Mucosa of descending colon (tissue), 3 donors: ENCODE measurements at regions not wholly inside any gene's neighbourhood (a gene's known extent, or its start where the extent isn't known, plus 50 kb on each side); places are given as distances from the start of the nearest gene placed in this dataset.

Experiments used
- ATAC-seq: fragments of 200-7000 bp; cut with Tn5 transposase; one replicate; pipeline ENCODE4 v1.9.1; 2020; ENCODE audit warnings: mild to moderate bottlenecking, moderate library complexity
- DNase-seq, 3 donors: peaks; one replicate each; pipeline ENCODE4 v3.0.0-alpha.2; 2020
- H3K36me3 ChIP-seq: fragments of 200-600 bp; one replicate; pipeline ENCODE4 v1.8.0; 2021; ENCODE audit warnings: low read depth, mild to moderate bottlenecking
- H3K4me1 ChIP-seq: fragments of 200-600 bp; one replicate; pipeline ENCODE4 v1.8.0; 2021; ENCODE audit warnings: low read depth, mild to moderate bottlenecking
- H3K4me3 ChIP-seq: fragments of 200-600 bp; one replicate; pipeline ENCODE4 v1.8.0; 2021; ENCODE audit warnings: mild to moderate bottlenecking
- H3K9me3 ChIP-seq: fragments of 200-600 bp; one replicate; pipeline ENCODE4 v1.8.0; 2021; ENCODE audit warnings: mild to moderate bottlenecking
- intact Hi-C, 2 donors: fragments of 100-400 bp; cut with DNase I in 1 of 2; cut with micrococcal nuclease in 1 of 2; formaldehyde crosslinking; loops; one replicate each; pipeline versions ENCODE4 v1.11.0 to v1.11.1; 2022; cut with DNase I, micrococcal nuclease
- TF ChIP-seq, protein P1 (sequence below): fragments of 200-600 bp; IDR thresholded peaks from one replicate; pipeline ENCODE4 v1.8.0; 2022; ENCODE audit warnings: antibody characterized with exemption, mild to moderate bottlenecking
- donor health status: DM: no; HTN: no; CAD: no; lungs with moderate emphysema.
- donor health status: DM: no; HTN: no; CAD: no.
- donor health status: DM: no; HTN: yes; CAD: no.

DNA sequence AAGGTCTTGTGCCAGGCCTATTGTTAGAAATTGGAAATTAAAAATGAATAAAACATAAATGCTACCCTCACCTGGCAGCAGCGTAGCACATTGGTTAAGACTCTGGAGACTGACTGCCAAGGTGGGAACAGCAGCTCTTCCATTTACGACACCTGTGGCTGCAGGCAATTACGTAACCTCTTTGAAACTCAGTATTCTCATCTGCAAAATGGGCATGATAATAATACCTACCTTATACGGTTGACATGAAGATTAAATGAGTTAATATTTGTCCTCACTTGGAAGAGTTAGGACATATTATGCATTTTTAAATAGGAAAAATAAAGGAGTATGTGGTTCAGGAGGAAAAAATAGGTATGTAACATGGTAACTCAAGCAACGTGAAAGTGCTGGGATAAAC lies 279.3 kb upstream of the NCKAP5 start:
- H3K4me1 ChIP-seq = no peaks in the 10 kb centered on the region
- ATAC-seq (no peak), DNase-seq (no peak)
- no peaks in the 10 kb centered on the region for H3K36me3 ChIP-seq
- H3K9me3 ChIP-seq = no peaks in the 10 kb centered on the region
- intact Hi-C loops = no loop called here
- TF ChIP-seq, protein P1, sequence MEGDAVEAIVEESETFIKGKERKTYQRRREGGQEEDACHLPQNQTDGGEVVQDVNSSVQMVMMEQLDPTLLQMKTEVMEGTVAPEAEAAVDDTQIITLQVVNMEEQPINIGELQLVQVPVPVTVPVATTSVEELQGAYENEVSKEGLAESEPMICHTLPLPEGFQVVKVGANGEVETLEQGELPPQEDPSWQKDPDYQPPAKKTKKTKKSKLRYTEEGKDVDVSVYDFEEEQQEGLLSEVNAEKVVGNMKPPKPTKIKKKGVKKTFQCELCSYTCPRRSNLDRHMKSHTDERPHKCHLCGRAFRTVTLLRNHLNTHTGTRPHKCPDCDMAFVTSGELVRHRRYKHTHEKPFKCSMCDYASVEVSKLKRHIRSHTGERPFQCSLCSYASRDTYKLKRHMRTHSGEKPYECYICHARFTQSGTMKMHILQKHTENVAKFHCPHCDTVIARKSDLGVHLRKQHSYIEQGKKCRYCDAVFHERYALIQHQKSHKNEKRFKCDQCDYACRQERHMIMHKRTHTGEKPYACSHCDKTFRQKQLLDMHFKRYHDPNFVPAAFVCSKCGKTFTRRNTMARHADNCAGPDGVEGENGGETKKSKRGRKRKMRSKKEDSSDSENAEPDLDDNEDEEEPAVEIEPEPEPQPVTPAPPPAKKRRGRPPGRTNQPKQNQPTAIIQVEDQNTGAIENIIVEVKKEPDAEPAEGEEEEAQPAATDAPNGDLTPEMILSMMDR = no peak
- no peak overlapping the region for H3K4me3 ChIP-seq

DNA sequence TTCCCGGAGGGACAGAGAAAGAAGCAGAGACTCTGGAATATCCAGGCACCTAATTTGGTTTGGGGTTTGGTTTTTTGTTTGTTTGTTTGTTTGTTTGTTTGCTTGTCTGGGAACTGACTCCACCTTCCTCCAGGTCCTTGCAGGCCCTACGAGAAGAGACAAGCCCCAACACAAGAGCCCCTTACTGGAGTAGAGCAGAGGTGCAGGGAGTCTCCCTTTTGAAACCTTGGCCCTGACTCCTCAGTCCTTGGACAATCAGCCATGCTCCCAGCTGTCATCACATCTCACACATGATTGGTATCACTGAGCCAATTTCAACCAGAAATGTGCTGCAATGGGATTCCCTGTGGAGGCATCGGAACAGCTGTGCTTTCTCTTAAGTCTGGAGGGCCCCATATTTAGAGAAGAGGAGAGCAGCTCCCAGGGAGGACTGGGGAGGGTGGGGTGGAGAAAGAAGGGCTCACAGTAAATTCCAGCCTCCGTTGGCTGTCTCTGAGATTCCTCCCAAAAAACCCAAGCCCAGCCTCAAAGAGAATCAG lies 279.9 kb upstream of the NCKAP5 start:
- intact Hi-C loops = no loop called here
- DNase-seq = no peak
- TF ChIP-seq, protein P1 = no peak

DNA sequence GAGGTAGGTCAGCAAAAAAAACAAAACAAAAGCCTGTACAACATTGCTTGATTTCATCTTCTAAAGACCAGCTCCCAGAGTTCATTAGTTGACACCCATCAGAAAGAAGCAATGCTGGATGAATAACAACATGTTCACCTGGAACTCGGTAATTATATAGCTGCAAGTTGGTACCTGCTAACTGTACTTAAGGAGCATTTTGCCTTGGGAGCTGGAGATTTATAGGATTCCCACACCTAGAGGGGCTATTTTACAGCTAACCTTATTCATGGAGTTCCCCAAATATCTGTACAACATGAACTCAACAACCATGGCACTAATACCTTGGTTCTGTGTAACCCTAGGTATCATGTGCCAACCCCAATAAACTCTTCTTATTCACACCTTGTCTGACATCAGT lies 281.1 kb upstream of the NCKAP5 start:
- TF ChIP-seq, protein P1 = no peak
- intact Hi-C loops = no loop called here
- DNase-seq (no peak), ATAC-seq (no peak)
- Histone ChIP-seq H3K4me3 (no peak overlapping the region), H3K4me1 (no peaks in the 10 kb centered on the region), H3K9me3 (no peaks in the 10 kb centered on the region), H3K36me3 (no peaks in the 10 kb centered on the region)

More for the DNA sequence above, 279.9 kb upstream of the NCKAP5 start:
- no peak for ATAC-seq
- Histone ChIP-seq H3K4me3 (no peak overlapping the region), H3K36me3 (no peaks in the 10 kb centered on the region), H3K4me1 (no peaks in the 10 kb centered on the region), H3K9me3 (no peaks in the 10 kb centered on the region)

DNA sequence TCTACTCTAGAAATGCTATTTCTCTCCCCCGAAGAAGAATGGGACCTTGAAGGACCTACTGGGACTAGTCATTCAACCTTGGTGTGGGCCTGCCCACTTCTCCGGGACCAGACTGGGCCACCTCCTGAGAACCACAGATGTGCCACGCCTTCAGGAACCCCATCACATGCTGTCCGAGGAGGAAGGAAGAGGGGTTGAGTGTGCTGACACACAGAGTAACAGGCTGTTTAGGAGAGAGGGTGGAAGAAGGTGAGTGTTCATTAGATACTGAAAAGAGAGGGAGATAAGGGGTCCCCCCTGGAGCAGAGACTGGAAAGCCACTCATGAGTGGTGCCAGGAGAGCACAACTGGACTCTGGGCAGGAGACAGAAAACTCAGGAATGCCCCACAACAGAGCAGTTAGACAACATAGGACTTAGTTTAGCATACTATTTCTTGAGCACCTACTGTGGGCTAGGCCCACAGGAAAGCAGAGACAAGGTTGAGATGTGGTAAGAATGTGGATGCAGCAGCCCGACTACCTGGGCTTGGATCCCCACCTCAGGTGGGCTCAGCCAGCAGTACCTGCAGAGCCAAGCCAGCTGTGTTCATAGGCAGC lies 286.4 kb upstream of the NCKAP5 start:
- TF ChIP-seq, protein P1 = no peak
- no peak overlapping the region for H3K4me3 ChIP-seq
- DNase-seq (no peak), ATAC-seq (no peak)
- intact Hi-C loops = no loop called here
- H3K4me1 ChIP-seq = no peaks in the 10 kb centered on the region
- H3K36me3 ChIP-seq = no peaks in the 10 kb centered on the region
- H3K9me3 ChIP-seq = no peaks in the 10 kb centered on the region

DNA sequence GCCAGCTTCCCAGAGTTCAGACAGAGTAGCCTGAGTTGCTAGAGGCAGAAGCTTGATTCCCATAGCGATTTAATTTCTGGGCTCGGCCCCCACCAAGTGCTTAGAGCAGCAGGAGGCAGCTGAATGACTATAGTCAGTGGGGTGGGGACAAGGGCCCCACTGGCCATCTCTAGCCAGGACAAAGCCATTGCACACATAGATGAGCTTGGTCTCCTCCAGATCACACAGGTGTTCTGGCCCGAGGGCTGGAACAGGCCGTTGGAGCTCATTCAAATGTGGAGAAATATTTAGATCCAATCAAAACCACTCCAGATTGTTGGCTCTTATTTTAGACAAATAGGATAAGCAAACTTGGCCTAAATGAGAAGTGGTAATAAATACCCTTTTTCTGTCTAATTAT lies 287.3 kb upstream of the NCKAP5 start:
- DNase-seq (no peak), ATAC-seq (no peak)
- intact Hi-C loops = no loop called here
- Histone ChIP-seq H3K4me1 (no peaks in the 10 kb centered on the region), H3K36me3 (no peaks in the 10 kb centered on the region), H3K9me3 (no peaks in the 10 kb centered on the region), H3K4me3 (no peak overlapping the region)
- TF ChIP-seq, protein P1 = no peak

DNA sequence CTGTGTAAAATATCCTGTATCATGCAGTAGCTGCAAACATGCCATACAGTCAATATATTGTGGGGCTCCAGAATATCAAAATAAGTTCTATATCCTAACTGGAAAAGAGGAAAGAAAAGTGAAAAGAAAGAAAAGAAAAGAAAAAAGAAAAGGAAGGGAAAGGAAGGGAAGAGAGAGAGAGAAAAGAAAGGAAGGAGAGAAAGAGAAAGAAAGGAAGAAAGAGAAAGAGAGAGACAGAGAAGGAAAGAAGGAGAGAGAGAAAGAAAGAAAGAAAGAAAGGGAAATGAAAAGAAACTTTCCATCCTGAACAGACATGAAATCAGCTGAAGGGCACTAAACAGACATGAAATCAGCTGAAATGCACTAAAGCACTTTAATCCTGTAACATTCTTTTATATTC lies 288.4 kb upstream of the NCKAP5 start:
- no peak for ATAC-seq
- TF ChIP-seq, protein P1 = no peak

More for the DNA sequence above, 288.4 kb upstream of the NCKAP5 start:
- intact Hi-C loops = no loop called here
- no peak for DNase-seq
- Histone ChIP-seq H3K4me3 (no peak overlapping the region), H3K9me3 (no peaks in the 10 kb centered on the region), H3K36me3 (no peaks in the 10 kb centered on the region), H3K4me1 (no peaks in the 10 kb centered on the region)
